Activated CD4-positive, CD25-positive, alpha-beta regulatory T cell treated with anti-CD3 and anti-CD28 coated beads, Interleukin-2, amount 50 U/mL, for 24 hours (primary cell): ENCODE measurements at regions not wholly inside any gene's neighbourhood (a gene's known extent, or its start where the extent isn't known, plus 50 kb on each side); places are given as distances from the start of the nearest gene placed in this dataset.

Experiments used
- ATAC-seq, 2 donors: fragments of 150-1000 bp; cut with Tn5 transposase; one replicate each; pipeline ENCODE4 v1.10.0; 2021; ENCODE audit warnings: mild to moderate bottlenecking in 1 of 2, moderate library complexity in 1 of 2

GRCh38 chr14:100469632-100470522 lies 117.3 kb downstream of the BEGAIN start:
- peak; percentile 79 to 81 for ATAC-seq

GRCh38 chr14:100470523-100470897 lies 116.7 kb downstream of the BEGAIN start:
- ATAC-seq: peak in 1 of 2 donors; percentile 10

- no peak for ATAC-seq
Measured at GRCh38 chr14:100471441-100472093, 115.7 kb downstream of the BEGAIN start.

- no peak for ATAC-seq
Measured at GRCh38 chr14:100472094-100472455, 115.1 kb downstream of the BEGAIN start.

- no peak for ATAC-seq
Measured at GRCh38 chr14:100472491-100472890, 114.7 kb downstream of the BEGAIN start.

- ATAC-seq: no peak
Measured at GRCh38 chr14:100473249-100473648, 114.0 kb downstream of the BEGAIN start.

GRCh38 chr14:100474196-100474595 lies 113.0 kb downstream of the BEGAIN start:
- no peak for ATAC-seq

GRCh38 chr14:100475268-100475667 lies 111.9 kb downstream of the BEGAIN start:
- ATAC-seq: no peak

- ATAC-seq: no peak
Measured at GRCh38 chr14:100476012-100476822, 111.0 kb downstream of the BEGAIN start.

GRCh38 chr14:100484531-100485267 lies 102.5 kb downstream of the BEGAIN start:
- no peak for ATAC-seq

- ATAC-seq: no peak
Measured at GRCh38 chr14:100486025-100486828, 101.0 kb downstream of the BEGAIN start.
